ENCODE measurements at regions not wholly inside any gene's neighbourhood (a gene's known extent, or its start where the extent isn't known, plus 50 kb on each side); places are given as distances from the start of the nearest gene placed in this dataset.

GRCh38 chr14:53766601-53767000 is 190.0 kb downstream of the BMP4 start:
- intact Hi-C loops (cut with micrococcal nuclease), result no loop called here

DNA sequence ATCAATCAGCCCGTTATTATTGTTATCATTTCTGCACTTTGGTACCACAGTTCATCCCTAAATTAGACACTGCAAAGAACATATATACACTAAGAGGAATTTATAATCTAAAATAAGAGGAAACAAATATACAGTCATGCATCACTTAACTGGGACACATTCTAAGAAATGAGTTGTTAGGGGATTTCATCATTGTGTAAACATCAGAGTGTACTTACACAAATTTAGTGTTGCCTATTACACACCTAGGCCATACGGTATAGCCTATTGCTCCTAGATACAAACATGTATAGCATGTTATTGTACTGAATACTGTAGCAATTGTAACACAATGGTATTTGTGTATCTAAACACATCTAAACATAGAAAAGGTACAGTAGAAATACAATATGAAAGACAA is 190.5 kb downstream of the BMP4 start:
- no peak overlapping the region for H3K27ac ChIP-seq (replicated peaks)
- no peaks in the 10 kb centered on the region for H3K4me1 ChIP-seq
- intact Hi-C loops (cut with micrococcal nuclease), result no loop called here
- no peaks in the 10 kb centered on the region for H3K27me3 ChIP-seq (ENCODE audit: low read depth)
- TF ChIP-seq CTCF (IDR thresholded peaks at IDR 0.05; ENCODE audit: borderline replicate concordance), result no peak
- no peak overlapping the region for H3K4me3 ChIP-seq
- DNase-seq, result no peak
- peaks cover 21% of the 10 kb centered on the region for H3K9me3 ChIP-seq (replicated peaks)
- no peaks in the 10 kb centered on the region for H3K36me3 ChIP-seq

More at GRCh38 chr14:53766601-53767000, 190.0 kb downstream of the BMP4 start:
- no peak for TF ChIP-seq CTCF (IDR thresholded peaks at IDR 0.05; ENCODE audit: borderline replicate concordance)
- Histone ChIP-seq H3K9me3 (replicated peaks) (peaks cover 16% of the 10 kb centered on the region), H3K4me3 (no peak overlapping the region), H3K27me3 (ENCODE audit: low read depth) (no peaks in the 10 kb centered on the region), H3K27ac (replicated peaks) (no peak overlapping the region), H3K4me1 (no peaks in the 10 kb centered on the region), H3K36me3 (no peaks in the 10 kb centered on the region)
- DNase-seq, result no peak

- H3K27ac ChIP-seq (replicated peaks), result no peak overlapping the region
- intact Hi-C loops (cut with micrococcal nuclease), result no loop called here
- H3K9me3 ChIP-seq (replicated peaks), result peaks cover 23% of the 10 kb centered on the region
- DNase-seq, result no peak
- no peak for TF ChIP-seq CTCF (IDR thresholded peaks at IDR 0.05; ENCODE audit: borderline replicate concordance)
- H3K27me3 ChIP-seq (ENCODE audit: low read depth), result no peaks in the 10 kb centered on the region
- no peak overlapping the region for H3K4me3 ChIP-seq
- no peaks in the 10 kb centered on the region for H3K4me1 ChIP-seq
- H3K36me3 ChIP-seq, result no peaks in the 10 kb centered on the region
Observed at GRCh38 chr14:53764846-53765245, 191.8 kb downstream of the BMP4 start.

GRCh38 chr14:53758141-53758540 is 198.5 kb downstream of the BMP4 start:
- DNase-seq, result no peak
- Histone ChIP-seq H3K36me3 (no peaks in the 10 kb centered on the region), H3K27me3 (ENCODE audit: low read depth) (no peaks in the 10 kb centered on the region), H3K4me1 (no peaks in the 10 kb centered on the region), H3K4me3 (no peak overlapping the region), H3K9me3 (replicated peaks) (peaks cover 35% of the 10 kb centered on the region), H3K27ac (replicated peaks) (no peak overlapping the region)
- no peak for TF ChIP-seq CTCF (IDR thresholded peaks at IDR 0.05; ENCODE audit: borderline replicate concordance)
- intact Hi-C loops (cut with micrococcal nuclease), result no loop called here

DNA sequence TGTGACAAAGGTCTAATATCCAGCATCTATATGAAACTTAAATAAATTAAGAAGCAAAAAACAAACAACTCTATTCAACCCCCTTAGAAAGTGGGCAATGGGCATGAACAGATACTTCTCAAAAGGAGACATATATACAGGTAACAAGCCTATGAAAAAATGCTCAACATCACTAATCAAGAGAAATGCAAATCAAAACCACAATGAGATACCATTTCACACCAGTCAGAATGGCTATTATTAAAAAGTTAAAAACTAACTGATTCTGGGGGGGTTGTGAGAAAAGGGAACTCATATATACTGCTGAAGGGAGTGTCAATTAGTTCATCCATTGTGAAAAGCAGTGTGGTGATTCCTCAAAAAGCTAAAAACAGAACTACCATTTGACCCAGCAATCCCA is 198.9 kb downstream of the BMP4 start:
- no peak overlapping the region for H3K4me3 ChIP-seq
- H3K27me3 ChIP-seq (ENCODE audit: low read depth), result no peaks in the 10 kb centered on the region
- H3K4me1 ChIP-seq, result no peaks in the 10 kb centered on the region
- peaks cover 31% of the 10 kb centered on the region for H3K9me3 ChIP-seq (replicated peaks)
- no peaks in the 10 kb centered on the region for H3K36me3 ChIP-seq
- TF ChIP-seq CTCF (IDR thresholded peaks at IDR 0.05; ENCODE audit: borderline replicate concordance), result no peak
- no peak for DNase-seq
- intact Hi-C loops (cut with micrococcal nuclease), result no loop called here
- H3K27ac ChIP-seq (replicated peaks), result no peak overlapping the region

- Histone ChIP-seq H3K36me3 (no peaks in the 10 kb centered on the region), H3K27me3 (ENCODE audit: low read depth) (no peaks in the 10 kb centered on the region), H3K4me3 (no peak overlapping the region), H3K9me3 (replicated peaks) (no peaks in the 10 kb centered on the region), H3K4me1 (no peaks in the 10 kb centered on the region), H3K27ac (replicated peaks) (no peak overlapping the region)
- peak; percentile 26 for DNase-seq
- no peak for TF ChIP-seq CTCF (IDR thresholded peaks at IDR 0.05; ENCODE audit: borderline replicate concordance)
- intact Hi-C loops (cut with micrococcal nuclease), result no loop called here
Observed at GRCh38 chr14:53751650-53752049, 205.0 kb downstream of the BMP4 start.

Data from left ventricle myocardium inferior (tissue), 1 donor.